ENCODE measurements at regions not wholly inside any gene's neighbourhood (a gene's known extent, or its start where the extent isn't known, plus 50 kb on each side); places are given as distances from the start of the nearest gene placed in this dataset.
"Not testable (repeated sequence)": the region's sequence is repeated elsewhere in the genome, so short reads cannot be mapped to it uniquely, and the experiment has no call there.

DNA sequence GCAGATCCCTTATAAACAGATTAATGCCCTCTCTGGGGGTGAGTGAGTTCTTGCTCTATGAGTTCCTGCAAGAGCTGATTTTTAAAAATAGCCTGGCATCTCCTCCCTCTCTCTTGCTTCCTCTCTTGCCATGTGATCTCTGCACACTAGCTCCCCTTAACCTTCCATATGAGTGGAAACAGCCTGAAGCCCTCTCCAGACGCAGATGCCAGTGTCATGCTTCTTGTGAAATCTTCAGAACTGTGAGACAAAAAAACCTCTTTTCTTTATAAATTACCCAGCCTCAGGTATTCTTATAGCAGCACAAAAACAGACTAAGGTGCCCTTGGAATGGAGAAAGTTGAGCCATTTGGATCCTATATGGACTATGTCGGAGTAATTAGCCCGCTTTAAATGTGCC lies 559.7 kb upstream of the CYLC2 start:
- TF ChIP-seq, protein P1, sequence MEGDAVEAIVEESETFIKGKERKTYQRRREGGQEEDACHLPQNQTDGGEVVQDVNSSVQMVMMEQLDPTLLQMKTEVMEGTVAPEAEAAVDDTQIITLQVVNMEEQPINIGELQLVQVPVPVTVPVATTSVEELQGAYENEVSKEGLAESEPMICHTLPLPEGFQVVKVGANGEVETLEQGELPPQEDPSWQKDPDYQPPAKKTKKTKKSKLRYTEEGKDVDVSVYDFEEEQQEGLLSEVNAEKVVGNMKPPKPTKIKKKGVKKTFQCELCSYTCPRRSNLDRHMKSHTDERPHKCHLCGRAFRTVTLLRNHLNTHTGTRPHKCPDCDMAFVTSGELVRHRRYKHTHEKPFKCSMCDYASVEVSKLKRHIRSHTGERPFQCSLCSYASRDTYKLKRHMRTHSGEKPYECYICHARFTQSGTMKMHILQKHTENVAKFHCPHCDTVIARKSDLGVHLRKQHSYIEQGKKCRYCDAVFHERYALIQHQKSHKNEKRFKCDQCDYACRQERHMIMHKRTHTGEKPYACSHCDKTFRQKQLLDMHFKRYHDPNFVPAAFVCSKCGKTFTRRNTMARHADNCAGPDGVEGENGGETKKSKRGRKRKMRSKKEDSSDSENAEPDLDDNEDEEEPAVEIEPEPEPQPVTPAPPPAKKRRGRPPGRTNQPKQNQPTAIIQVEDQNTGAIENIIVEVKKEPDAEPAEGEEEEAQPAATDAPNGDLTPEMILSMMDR (conservative IDR thresholded peaks at IDR 0.05) = no peak
- H3K27ac ChIP-seq = no peak overlapping the region

DNA sequence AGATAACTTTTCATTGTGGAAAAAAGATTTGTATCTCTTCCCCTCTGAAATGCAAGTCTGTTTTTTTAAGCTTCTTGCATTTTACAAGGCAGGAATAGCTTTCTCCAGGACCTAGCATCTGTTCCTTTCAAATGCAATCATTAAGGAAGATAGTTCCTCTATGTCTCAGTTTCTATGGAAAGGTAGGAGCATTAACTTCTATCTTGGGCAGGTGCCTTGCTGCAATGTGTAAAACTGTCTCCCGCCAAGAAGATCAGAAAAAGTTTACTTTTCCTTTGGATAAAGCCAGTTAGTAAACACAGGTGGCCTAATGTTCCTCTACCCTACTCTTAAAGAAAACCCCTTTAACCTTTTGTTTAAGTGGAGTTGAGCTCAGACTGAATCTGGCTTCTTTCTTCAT lies 560.6 kb upstream of the CYLC2 start:
- TF ChIP-seq, protein P1 (conservative IDR thresholded peaks at IDR 0.05) = no peak
- H3K27ac ChIP-seq = no peak overlapping the region

DNA sequence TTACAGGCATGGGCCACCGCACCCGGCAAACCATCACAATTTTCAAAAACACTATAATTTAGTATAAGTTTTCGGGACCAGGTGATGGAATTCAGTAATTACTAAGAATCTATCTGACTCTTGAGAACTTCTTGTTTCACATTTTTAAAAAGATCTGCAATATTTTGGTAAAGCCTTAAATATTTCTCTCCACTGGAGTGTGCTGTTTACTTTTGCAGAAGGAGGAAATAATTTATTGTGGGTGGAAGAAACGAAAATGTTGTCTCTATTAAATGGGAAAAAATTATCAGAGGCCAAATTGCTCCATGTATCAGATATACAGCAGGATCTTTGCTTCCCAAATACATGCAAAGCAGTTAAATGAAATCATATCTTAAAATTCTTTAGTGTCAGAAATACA lies 566.8 kb upstream of the CYLC2 start:
- no peak overlapping the region for H3K27ac ChIP-seq
- TF ChIP-seq, protein P1 (conservative IDR thresholded peaks at IDR 0.05) = peak; percentile 65

DNA sequence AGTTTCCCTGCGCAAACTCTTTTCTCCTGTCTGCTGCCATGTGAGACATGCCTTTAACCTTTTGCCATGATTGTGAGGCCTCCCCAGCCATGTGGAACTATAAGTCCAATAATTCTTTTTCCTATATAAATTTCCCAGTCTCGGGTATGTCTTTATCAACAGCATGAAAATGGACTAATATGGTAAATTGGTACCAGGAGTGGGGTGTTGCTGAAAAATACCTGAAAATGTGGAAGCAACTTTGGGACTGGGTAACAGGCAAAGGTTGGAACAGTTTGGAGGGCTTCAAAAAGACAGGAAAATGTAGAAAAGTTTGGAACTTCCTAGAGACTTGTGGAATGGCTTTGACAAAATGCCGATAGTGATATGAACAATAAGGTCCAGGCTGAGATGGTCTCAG lies 578.9 kb upstream of the CYLC2 start:
- H3K27ac ChIP-seq = not testable (repeated sequence)

DNA sequence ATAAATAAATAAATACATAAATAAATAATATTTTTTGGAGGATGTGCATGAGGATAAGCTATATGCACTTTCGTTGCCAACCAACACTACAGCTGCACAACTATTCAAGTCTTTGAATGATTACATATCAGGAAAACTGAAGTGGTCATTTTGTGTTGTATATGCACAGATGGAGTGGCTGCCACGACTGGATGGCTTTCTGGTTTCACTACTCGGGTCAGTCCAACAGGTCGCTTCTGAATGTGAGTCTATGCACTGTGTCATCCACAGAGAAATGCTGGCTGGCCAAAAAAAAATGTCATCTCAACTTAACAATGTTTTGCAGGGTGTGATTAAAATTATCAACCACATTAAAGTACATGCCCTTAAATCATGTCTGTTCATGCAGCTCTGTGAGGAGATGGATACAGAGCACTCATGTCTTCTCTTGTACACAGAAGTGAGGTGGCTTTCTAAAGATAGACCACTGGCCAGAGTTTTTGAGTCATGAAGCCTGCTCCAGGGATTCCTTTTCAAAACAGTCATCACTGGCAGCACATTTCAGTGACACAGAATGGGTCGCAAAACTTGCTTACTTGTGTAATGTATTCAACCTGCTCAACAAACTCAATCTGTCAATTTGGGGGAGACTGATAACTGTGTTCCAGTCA lies 589.8 kb upstream of the CYLC2 start:
- TF ChIP-seq, protein P1 (conservative IDR thresholded peaks at IDR 0.05) = no peak
- no peak overlapping the region for H3K27ac ChIP-seq

DNA sequence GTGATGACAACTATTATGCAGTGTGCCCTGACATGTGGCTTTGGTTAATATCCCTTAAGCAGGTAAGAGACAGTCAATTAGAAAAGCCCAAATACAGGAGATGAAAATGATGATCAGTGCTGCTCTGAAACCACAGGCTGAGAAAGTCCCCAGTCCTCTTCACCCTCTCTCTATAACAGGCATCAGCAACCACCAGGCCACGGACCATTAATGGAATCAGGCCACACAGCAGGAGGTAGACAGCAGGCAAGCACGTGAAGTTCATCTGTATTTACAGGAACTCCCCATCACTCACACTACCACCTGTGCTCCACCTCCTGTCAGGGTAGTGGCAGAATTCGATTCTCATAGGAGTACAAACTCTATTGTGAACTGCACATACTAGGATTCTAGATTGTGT lies 591.6 kb upstream of the CYLC2 start:
- TF ChIP-seq, protein P1 (conservative IDR thresholded peaks at IDR 0.05) = no peak
- H3K27ac ChIP-seq = no peak overlapping the region

DNA sequence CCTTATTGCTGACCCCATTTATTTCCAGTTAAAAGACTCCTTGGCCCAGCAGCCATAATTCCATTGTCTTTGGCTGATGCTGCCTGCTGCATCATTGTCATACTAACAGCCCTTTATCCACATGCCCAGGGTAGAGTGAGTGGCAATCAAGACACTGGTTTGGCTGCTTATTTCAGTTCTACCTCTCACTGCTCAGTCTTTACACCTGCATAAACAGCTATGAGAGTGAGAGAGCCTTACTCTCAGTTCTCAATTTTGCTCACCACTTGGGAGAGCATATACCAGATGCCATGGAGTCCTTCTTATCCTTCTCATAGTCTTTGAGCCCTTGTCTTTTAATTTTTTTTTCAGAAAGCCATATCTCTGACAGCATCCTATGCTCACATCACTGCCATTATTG lies 596.9 kb upstream of the CYLC2 start:
- TF ChIP-seq, protein P1 (conservative IDR thresholded peaks at IDR 0.05) = no peak
- no peak overlapping the region for H3K27ac ChIP-seq

DNA sequence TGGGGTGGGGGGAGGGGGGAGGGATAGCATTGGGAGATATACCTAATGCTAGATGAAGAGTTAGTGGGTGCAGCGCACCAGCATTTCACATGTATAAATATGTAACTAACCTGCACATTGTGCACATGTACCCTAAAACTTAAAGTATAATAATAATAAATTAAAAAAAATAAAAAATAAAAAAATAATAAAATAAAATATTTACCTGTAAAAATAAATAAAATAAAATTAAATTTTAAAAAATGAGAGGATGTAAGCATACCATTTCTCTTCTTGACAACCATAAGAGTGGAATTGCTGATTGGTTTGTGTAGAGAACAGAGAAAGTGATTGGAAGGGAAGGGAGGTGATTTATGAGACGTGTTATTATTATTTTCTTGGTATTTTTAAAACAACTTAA lies 609.5 kb upstream of the CYLC2 start:
- not testable (repeated sequence) for H3K27ac ChIP-seq
